ENCODE measurements at regions not wholly inside any gene's neighbourhood (a gene's known extent, or its start where the extent isn't known, plus 50 kb on each side); places are given as distances from the start of the nearest gene placed in this dataset.
"Not testable (repeated sequence)": the region's sequence is repeated elsewhere in the genome, so short reads cannot be mapped to it uniquely, and the experiment has no call there.

DNA sequence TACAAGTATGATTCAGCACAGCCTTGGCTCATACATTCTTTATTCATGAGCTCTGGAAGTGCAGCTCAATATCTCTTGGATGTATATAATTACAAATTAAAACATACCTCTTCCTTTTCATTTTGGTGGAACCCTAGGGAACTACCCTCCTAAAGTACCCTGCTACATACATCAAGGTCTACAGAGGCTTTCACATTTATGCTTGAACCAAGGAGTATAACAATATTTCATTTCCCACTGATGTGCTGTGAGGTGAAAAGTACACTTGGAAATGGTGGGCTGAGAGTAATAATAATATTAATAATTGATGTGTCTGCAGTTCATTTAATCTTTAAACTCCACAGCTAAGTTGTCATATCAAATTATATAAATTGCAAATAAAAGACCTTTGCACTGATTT is 142.2 kb upstream of the LRRC3B start:
- no peaks in the 10 kb centered on the region for H3K79me2 ChIP-seq
- no peaks in the 10 kb centered on the region for H3K36me3 ChIP-seq (ENCODE audit: control insufficient read depth, insufficient read depth, low read length)
- H3K27me3 ChIP-seq (ENCODE audit: control insufficient read depth, insufficient read depth, low read length) = no peaks in the 10 kb centered on the region
- H3K4me3 ChIP-seq (ENCODE audit: low read depth, low read length) = no peak overlapping the region
- no peak overlapping the region for H3K27ac ChIP-seq
- H3K9ac ChIP-seq = no peak overlapping the region
- no peaks in the 10 kb centered on the region for H3K9me3 ChIP-seq (ENCODE audit: control insufficient read depth, low read length)
- H3K4me2 ChIP-seq (ENCODE audit: low read length) = no peak overlapping the region
- H2AFZ ChIP-seq = no peak overlapping the region
- H3K4me1 ChIP-seq = no peaks in the 10 kb centered on the region
- TF ChIP-seq, protein P1, sequence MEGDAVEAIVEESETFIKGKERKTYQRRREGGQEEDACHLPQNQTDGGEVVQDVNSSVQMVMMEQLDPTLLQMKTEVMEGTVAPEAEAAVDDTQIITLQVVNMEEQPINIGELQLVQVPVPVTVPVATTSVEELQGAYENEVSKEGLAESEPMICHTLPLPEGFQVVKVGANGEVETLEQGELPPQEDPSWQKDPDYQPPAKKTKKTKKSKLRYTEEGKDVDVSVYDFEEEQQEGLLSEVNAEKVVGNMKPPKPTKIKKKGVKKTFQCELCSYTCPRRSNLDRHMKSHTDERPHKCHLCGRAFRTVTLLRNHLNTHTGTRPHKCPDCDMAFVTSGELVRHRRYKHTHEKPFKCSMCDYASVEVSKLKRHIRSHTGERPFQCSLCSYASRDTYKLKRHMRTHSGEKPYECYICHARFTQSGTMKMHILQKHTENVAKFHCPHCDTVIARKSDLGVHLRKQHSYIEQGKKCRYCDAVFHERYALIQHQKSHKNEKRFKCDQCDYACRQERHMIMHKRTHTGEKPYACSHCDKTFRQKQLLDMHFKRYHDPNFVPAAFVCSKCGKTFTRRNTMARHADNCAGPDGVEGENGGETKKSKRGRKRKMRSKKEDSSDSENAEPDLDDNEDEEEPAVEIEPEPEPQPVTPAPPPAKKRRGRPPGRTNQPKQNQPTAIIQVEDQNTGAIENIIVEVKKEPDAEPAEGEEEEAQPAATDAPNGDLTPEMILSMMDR (IDR thresholded peaks at IDR 0.05) = no peak

GRCh38 chr3:26484140-26484539 is 138.4 kb upstream of the LRRC3B start:
- no peak overlapping the region for H3K4me2 ChIP-seq (ENCODE audit: low read length)
- H3K9me3 ChIP-seq (ENCODE audit: control insufficient read depth, low read length) = no peaks in the 10 kb centered on the region
- TF ChIP-seq, protein P1 (IDR thresholded peaks at IDR 0.05) = no peak
- H3K36me3 ChIP-seq (ENCODE audit: control insufficient read depth, insufficient read depth, low read length) = no peaks in the 10 kb centered on the region
- no peaks in the 10 kb centered on the region for H3K27me3 ChIP-seq (ENCODE audit: control insufficient read depth, insufficient read depth, low read length)
- no peaks in the 10 kb centered on the region for H3K4me1 ChIP-seq
- no peak overlapping the region for H2AFZ ChIP-seq
- no peak overlapping the region for H3K27ac ChIP-seq
- H3K79me2 ChIP-seq = no peaks in the 10 kb centered on the region
- H3K9ac ChIP-seq = no peak overlapping the region
- no peak overlapping the region for H3K4me3 ChIP-seq (ENCODE audit: low read depth, low read length)

- no peak overlapping the region for H3K4me2 ChIP-seq (ENCODE audit: low read length)
- no peak overlapping the region for H3K27ac ChIP-seq
- no peak overlapping the region for H2AFZ ChIP-seq
- TF ChIP-seq, protein P1 (IDR thresholded peaks at IDR 0.05) = no peak
- H3K9ac ChIP-seq = no peak overlapping the region
- no peaks in the 10 kb centered on the region for H3K36me3 ChIP-seq (ENCODE audit: control insufficient read depth, insufficient read depth, low read length)
- H3K79me2 ChIP-seq = no peaks in the 10 kb centered on the region
- no peaks in the 10 kb centered on the region for H3K27me3 ChIP-seq (ENCODE audit: control insufficient read depth, insufficient read depth, low read length)
- H3K9me3 ChIP-seq (ENCODE audit: control insufficient read depth, low read length) = no peaks in the 10 kb centered on the region
- no peak overlapping the region for H3K4me3 ChIP-seq (ENCODE audit: low read depth, low read length)
- H3K4me1 ChIP-seq = no peaks in the 10 kb centered on the region
Observed at GRCh38 chr3:26498271-26498670, 124.3 kb upstream of the LRRC3B start.

GRCh38 chr3:26505399-26505798 is 117.2 kb upstream of the LRRC3B start:
- Histone ChIP-seq H3K79me2 (no peaks in the 10 kb centered on the region), H2AFZ (no peak overlapping the region), H3K27ac (no peak overlapping the region), H3K9me3 (ENCODE audit: control insufficient read depth, low read length) (no peaks in the 10 kb centered on the region), H3K4me1 (no peaks in the 10 kb centered on the region), H3K27me3 (ENCODE audit: control insufficient read depth, insufficient read depth, low read length) (no peaks in the 10 kb centered on the region), H3K36me3 (ENCODE audit: control insufficient read depth, insufficient read depth, low read length) (no peaks in the 10 kb centered on the region), H3K9ac (no peak overlapping the region), H3K4me2 (ENCODE audit: low read length) (no peak overlapping the region), H3K4me3 (ENCODE audit: low read depth, low read length) (no peak overlapping the region)
- TF ChIP-seq, protein P1 (IDR thresholded peaks at IDR 0.05) = no peak

- not testable (repeated sequence) for H3K4me2 ChIP-seq (ENCODE audit: low read length); H3K79me2 ChIP-seq; H2AFZ ChIP-seq; H3K27me3 ChIP-seq (ENCODE audit: control insufficient read depth, insufficient read depth, low read length); H3K27ac ChIP-seq; H3K9me3 ChIP-seq (ENCODE audit: control insufficient read depth, low read length); H3K36me3 ChIP-seq (ENCODE audit: control insufficient read depth, insufficient read depth, low read length); H3K4me1 ChIP-seq; H3K4me3 ChIP-seq (ENCODE audit: low read depth, low read length); H3K9ac ChIP-seq
Observed at GRCh38 chr3:26514445-26515029, 108.0 kb upstream of the LRRC3B start.

Data from parathyroid adenoma (tissue), 2 donors.